ENCODE measurements at regions not wholly inside any gene's neighbourhood (a gene's known extent, or its start where the extent isn't known, plus 50 kb on each side); places are given as distances from the start of the nearest gene placed in this dataset.
"Not testable (repeated sequence)": the region's sequence is repeated elsewhere in the genome, so short reads cannot be mapped to it uniquely, and the experiment has no call there.

GRCh38 chr12:47348206-47348605, 268.4 kb upstream of the AMIGO2 start:
- DNase-seq (ENCODE audit: low read depth in 2 of 2), result no peak

- DNase-seq (ENCODE audit: low read depth in 2 of 2), result no peak
Measured at GRCh38 chr12:47346251-47347019, 266.7 kb upstream of the AMIGO2 start.

- DNase-seq (ENCODE audit: low read depth in 2 of 2), result peak; percentile 3 to 16
Measured at GRCh38 chr12:47343684-47344567, 264.2 kb upstream of the AMIGO2 start.

- no peak for DNase-seq (ENCODE audit: low read depth in 2 of 2)
Measured at GRCh38 chr12:47340411-47341015, 260.8 kb upstream of the AMIGO2 start.

- DNase-seq (ENCODE audit: low read depth in 2 of 2), result no peak
Measured at GRCh38 chr12:47337581-47337980, 257.8 kb upstream of the AMIGO2 start.

- DNase-seq (ENCODE audit: low read depth in 2 of 2), result not testable (repeated sequence)
Measured at GRCh38 chr12:47333271-47333858, 253.6 kb upstream of the AMIGO2 start.

- DNase-seq (ENCODE audit: low read depth in 2 of 2), result peak in 1 of 2 experiments; percentile 10
Measured at GRCh38 chr12:47328831-47329545, 249.2 kb upstream of the AMIGO2 start.

GRCh38 chr12:47326190-47326589, 246.4 kb upstream of the AMIGO2 start:
- no peak for DNase-seq (ENCODE audit: low read depth in 2 of 2)

GRCh38 chr12:47323802-47324201, 244.0 kb upstream of the AMIGO2 start:
- DNase-seq (ENCODE audit: low read depth in 2 of 2), result no peak

GRCh38 chr12:47321436-47321835, 241.7 kb upstream of the AMIGO2 start:
- DNase-seq (ENCODE audit: low read depth in 2 of 2), result no peak

- DNase-seq (ENCODE audit: low read depth in 2 of 2), result no peak
Measured at GRCh38 chr12:47319746-47320145, 240.0 kb upstream of the AMIGO2 start.

- DNase-seq (ENCODE audit: low read depth in 2 of 2), result no peak
Measured at GRCh38 chr12:47318963-47319362, 239.2 kb upstream of the AMIGO2 start.

- DNase-seq (ENCODE audit: low read depth in 2 of 2), result no peak
Measured at GRCh38 chr12:47317175-47317915, 237.6 kb upstream of the AMIGO2 start.

- no peak for DNase-seq (ENCODE audit: low read depth in 2 of 2)
Measured at GRCh38 chr12:47316609-47317049, 236.9 kb upstream of the AMIGO2 start.

GRCh38 chr12:47314996-47315395, 235.2 kb upstream of the AMIGO2 start:
- no peak for DNase-seq (ENCODE audit: low read depth in 2 of 2)

- DNase-seq (ENCODE audit: low read depth in 2 of 2), result no peak
Measured at GRCh38 chr12:47312808-47313426, 233.2 kb upstream of the AMIGO2 start.

GRCh38 chr12:47312147-47312546, 232.4 kb upstream of the AMIGO2 start:
- DNase-seq (ENCODE audit: low read depth in 2 of 2), result no peak

GRCh38 chr12:47311568-47311967, 231.8 kb upstream of the AMIGO2 start:
- no peak for DNase-seq (ENCODE audit: low read depth in 2 of 2)

GRCh38 chr12:47311010-47311409, 231.3 kb upstream of the AMIGO2 start:
- no peak for DNase-seq (ENCODE audit: low read depth in 2 of 2)

- DNase-seq (ENCODE audit: low read depth in 2 of 2), result no peak
Measured at GRCh38 chr12:47308672-47309071, 228.9 kb upstream of the AMIGO2 start.
